DND-41 (cell line): ENCODE measurements at regions not wholly inside any gene's neighbourhood (a gene's known extent, or its start where the extent isn't known, plus 50 kb on each side); places are given as distances from the start of the nearest gene placed in this dataset.

Experiments
- CTCF ChIP-seq: IDR thresholded peaks from 2 replicates; pipeline ENCODE4 v1.5.1; 2012; ENCODE audit warnings: borderline replicate concordance, low read length, moderate library complexity, mild to moderate bottlenecking; ENCODE audit not compliant: poor library complexity, severe bottlenecking; ENCODE audit errors: extremely low read depth
- EZH2 ChIP-seq: IDR thresholded peaks from 3 replicates; pipeline ENCODE4 v1.6.1; 2012; ENCODE audit warnings: borderline replicate concordance, low read depth, mild to moderate bottlenecking, moderate library complexity, low read length, inconsistent platforms; ENCODE audit not compliant: severe bottlenecking

GRCh38 chr10:10489076-10489475, 528.6 kb upstream of the CELF2 start:
- TF ChIP-seq CTCF (no peak), EZH2 (no peak)
